ENCODE measurements at regions not wholly inside any gene's neighbourhood (a gene's known extent, or its start where the extent isn't known, plus 50 kb on each side); places are given as distances from the start of the nearest gene placed in this dataset.
"Not testable (repeated sequence)": the region's sequence is repeated elsewhere in the genome, so short reads cannot be mapped to it uniquely, and the experiment has no call there.

- no peak for DNase-seq (ENCODE audit: extremely low spot score, insufficient read length, low read depth)
- FAIRE-seq, result no peak
Observed at GRCh38 chr3:76487446-76487845, 552.5 kb upstream of the ROBO2 start.

DNA sequence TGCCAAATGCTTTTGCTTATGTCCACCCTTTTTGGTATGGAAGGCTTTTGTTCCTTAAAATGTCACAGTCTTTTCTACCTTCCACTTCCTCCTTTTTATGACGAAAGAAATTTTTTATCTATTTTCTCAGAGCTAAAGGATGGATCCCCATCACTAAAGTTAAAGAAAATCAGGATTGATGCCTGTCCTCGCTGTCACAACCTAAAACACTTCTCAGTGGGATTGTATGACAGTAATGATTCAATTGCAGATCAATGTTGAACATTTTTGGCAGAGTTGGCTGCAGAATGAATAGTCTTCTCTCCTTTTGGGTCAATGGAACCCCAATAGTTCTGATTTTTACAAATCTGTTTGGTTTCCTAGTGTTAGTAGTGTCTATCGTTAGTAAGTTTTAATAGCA is 549.8 kb upstream of the ROBO2 start:
- DNase-seq (ENCODE audit: extremely low spot score, insufficient read length, low read depth) (no peak), FAIRE-seq (no peak)

GRCh38 chr3:76495216-76495615 is 544.7 kb upstream of the ROBO2 start:
- DNase-seq (ENCODE audit: extremely low spot score, insufficient read length, low read depth) (no peak), FAIRE-seq (no peak)

- FAIRE-seq (no peak), DNase-seq (ENCODE audit: extremely low spot score, insufficient read length, low read depth) (no peak)
Observed at GRCh38 chr3:76497636-76498035, 542.3 kb upstream of the ROBO2 start.

- DNase-seq (ENCODE audit: extremely low spot score, insufficient read length, low read depth) (no peak), FAIRE-seq (no peak)
Observed at GRCh38 chr3:76500746-76501275, 539.1 kb upstream of the ROBO2 start.

DNA sequence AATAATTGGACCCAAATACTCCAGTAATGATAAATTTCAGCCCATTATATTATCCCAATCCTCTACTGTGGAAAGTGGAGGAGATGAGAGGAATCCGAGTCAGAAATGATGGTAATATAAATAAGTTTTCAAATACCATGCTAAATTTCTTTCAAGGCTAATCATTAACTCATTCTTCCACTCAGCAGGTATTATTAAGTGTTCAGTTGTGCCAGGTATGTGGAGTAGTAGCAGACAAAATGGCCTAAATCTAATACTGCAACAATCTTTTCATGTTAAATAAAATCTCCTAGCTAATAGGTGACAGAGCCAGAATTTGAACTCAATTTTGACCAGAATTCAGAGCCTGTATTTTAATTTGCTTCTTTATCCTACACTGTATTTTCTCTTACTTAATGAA is 538.6 kb upstream of the ROBO2 start:
- FAIRE-seq (no peak), DNase-seq (ENCODE audit: extremely low spot score, insufficient read length, low read depth) (no peak)

DNA sequence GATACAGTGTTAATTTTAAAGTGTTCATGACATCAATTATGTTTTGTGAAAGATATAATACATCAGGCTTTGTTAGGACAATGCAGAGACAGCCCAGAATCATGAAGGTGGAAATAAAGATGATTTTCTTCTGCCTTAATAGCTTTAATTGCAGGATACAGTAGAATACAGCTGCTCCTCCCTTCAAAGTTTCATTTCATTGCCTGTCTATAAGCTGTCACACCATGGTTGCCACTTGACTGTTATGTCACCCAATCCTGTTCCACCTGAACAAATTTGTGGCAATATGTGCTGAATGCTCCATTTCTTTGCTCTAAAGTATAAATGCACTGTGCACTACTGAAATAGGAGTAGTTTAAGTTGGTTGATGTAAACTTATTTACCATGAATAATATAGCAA is 537.8 kb upstream of the ROBO2 start:
- DNase-seq (ENCODE audit: extremely low spot score, insufficient read length, low read depth) (no peak), FAIRE-seq (no peak)

GRCh38 chr3:76505202-76505845 is 534.6 kb upstream of the ROBO2 start:
- FAIRE-seq (no peak), DNase-seq (ENCODE audit: extremely low spot score, insufficient read length, low read depth) (no peak)

DNA sequence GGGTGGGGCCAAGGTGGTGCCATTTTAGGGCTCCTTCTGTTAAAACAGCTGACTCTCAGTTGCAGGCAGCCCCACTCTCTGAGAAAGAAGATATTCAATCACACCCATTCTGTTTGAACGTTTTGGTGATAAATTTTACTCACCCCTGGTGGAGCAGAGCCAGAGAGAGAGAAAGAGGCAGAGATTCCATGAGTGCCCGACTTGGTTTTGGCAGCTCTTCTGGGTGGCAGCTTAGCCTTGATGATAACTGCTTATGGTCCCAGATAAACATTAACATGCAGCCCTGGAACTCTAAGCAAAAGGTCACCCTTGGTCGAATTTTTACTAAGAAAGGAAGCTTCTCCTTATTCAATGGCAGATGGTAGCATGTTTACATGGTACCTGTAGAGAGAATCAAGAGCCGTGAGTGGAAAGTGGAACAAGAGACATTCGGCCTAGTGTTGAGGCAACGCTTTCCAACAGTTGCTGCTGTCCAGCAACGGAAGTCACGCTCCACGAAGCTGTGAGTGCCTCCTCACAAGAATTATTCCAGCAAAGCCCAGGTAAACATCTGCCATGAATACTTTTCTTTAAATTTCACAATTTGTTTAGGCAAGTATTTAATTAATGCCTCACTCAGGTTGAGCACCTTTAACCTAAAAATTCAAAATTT is 530.6 kb upstream of the ROBO2 start:
- FAIRE-seq (no peak), DNase-seq (ENCODE audit: extremely low spot score, insufficient read length, low read depth) (no peak)

DNA sequence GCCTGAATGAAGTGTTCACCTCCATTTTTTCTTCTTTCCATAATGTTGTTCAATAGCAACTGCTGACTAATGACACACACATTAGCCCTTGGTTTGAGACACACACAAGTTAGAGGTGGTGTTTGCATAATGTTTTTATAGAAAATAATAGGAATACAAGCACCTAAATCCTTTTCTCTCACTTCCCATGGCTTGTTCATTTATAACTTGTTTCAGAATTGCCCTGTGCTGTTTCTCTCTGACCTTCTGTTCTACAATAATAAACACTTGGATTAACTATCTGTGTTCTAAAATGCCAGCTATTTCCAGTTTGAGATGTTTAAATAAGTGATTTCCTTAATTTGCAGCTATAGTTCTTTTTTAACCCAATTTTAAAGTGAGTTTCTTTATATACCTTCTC is 525.1 kb upstream of the ROBO2 start:
- FAIRE-seq (no peak), DNase-seq (ENCODE audit: extremely low spot score, insufficient read length, low read depth) (no peak)

- DNase-seq (ENCODE audit: extremely low spot score, insufficient read length, low read depth) (no peak), FAIRE-seq (no peak)
Observed at GRCh38 chr3:76523337-76523736, 516.6 kb upstream of the ROBO2 start.

DNA sequence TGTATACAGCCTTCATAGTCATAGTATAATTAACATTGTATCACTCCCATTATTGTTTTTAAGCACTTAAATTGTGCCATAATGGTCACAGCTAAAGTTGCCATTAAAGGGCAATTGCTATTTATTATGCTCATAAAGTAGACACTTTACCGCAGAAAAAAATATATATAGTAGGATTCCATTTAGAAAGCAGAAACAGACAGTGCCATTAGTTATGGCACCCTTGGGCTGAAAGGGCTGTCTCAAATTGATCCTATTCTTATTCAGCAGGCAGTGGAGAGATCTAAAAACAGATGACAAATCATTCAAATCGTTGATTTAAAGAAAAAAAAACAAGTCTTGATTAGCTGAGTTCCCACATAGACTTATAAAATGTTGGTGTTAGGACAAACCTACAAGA is 514.2 kb upstream of the ROBO2 start:
- DNase-seq (ENCODE audit: extremely low spot score, insufficient read length, low read depth), result no peak
- FAIRE-seq, result no peak

DNA sequence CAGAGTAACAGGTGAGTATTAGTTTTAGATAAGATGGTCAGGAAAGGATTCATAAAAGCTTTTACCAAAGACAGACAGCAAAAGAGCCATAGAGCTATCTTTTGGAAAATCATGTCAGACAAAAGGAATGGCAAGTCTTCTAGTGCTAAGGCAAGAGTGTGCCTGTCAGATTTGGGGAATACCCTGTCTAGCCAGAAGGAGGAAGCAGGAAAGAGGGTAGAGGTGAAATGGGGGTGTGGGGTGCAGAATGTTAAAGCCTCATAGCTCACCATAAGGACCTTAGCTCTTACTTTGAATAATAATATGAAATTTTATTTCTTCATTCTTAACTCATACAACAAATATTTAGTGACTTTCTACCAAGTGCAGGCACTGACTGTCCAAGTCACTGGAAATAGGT is 512.1 kb upstream of the ROBO2 start:
- FAIRE-seq (no peak), DNase-seq (ENCODE audit: extremely low spot score, insufficient read length, low read depth) (no peak)

DNA sequence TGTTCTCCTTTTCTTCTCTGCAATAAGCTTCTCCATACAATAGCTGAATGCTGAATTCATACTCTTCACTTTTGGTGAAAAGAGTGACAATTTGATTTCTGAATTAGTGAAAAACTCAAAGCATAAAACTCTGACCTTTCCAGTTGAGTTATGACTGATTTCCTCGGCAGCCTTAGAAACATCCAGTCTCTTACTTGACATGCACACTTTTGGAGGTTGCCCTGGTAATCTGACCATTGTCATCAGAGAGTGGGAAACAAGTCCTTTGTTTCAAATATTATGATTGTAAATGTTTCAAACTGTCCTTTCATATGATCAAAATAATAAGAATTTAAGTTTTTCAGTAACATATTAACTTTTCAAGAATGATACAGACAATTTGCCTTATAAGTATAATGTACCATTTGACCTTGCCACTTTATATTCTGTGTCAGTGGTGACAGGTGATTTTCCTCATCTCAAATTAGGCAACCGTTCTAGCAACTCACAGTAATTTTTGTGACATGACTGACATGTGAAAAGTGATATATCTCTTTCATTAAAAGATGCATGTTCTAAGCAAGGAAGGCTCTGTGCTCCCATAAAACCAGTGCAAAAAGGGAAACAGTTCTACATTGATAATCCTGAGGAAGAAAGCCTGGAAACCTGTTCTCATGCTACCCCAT is 507.6 kb upstream of the ROBO2 start:
- no peak for FAIRE-seq
- DNase-seq (ENCODE audit: extremely low spot score, insufficient read length, low read depth), result no peak

- FAIRE-seq, result peak; percentile 73
- DNase-seq (ENCODE audit: extremely low spot score, insufficient read length, low read depth), result not testable (repeated sequence)
Observed at GRCh38 chr3:76533710-76534109, 506.2 kb upstream of the ROBO2 start.

- FAIRE-seq, result peak; percentile 70
- not testable (repeated sequence) for DNase-seq (ENCODE audit: extremely low spot score, insufficient read length, low read depth)
Observed at GRCh38 chr3:76537857-76538256, 502.0 kb upstream of the ROBO2 start.

DNA sequence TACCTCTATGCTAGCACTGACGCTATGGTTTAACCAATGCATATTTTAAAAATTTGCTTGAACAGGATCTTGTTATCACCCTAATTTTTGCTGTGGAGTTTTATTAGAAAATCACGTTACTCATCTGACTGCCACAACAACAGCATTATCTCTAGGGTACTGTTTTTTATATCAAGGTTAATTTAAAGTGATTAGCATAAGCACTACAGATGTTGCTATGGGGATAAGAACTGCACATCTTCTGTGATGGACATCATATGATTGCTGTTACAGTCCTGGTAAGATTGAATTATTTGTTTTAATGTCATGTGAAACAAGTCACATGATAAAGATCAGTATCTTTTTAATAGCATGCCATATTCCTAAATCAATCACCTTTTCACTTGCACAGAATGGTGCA is 492.2 kb upstream of the ROBO2 start:
- DNase-seq (ENCODE audit: extremely low spot score, insufficient read length, low read depth), result no peak
- no peak for FAIRE-seq

GRCh38 chr3:76550522-76551201 is 489.2 kb upstream of the ROBO2 start:
- FAIRE-seq (no peak), DNase-seq (ENCODE audit: extremely low spot score, insufficient read length, low read depth) (no peak)

DNA sequence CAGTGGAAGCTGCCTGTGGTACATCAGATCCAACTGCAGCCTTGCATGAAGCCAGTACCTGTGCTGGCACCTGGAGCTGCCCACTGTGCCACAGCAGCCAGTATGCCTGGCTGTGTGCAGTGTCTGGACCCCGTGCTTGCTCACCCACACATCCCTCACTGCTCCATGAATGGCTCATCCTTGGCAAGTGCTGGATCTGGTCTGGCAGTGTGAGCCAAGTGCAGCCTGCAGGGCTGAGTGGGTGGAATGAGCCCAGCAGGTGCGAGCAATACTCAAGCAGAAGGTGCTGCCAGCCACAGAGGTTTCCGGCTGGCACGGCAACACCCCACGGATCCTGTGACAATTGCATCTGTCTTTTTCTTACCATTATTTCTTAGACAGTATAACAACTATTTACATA is 488.2 kb upstream of the ROBO2 start:
- DNase-seq (ENCODE audit: extremely low spot score, insufficient read length, low read depth) (no peak), FAIRE-seq (no peak)

DNA sequence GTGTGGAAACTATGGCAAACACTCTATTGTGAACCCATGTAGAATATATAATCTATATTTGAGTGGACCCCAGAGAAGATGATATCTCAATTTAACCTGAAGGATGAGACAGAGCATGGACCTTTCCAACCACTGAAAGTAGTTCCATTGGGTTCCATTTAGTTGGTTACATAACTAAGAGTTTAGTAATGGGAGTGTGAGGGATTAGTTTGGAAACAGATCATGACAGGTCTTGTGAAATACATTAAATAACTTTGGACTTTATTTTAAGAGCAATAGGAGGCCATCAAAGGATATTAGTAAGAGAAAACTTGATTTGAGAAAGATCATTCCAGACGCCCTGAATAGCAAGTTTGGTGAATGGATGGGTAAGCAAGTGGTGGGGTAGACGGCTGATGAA is 487.2 kb upstream of the ROBO2 start:
- FAIRE-seq, result no peak
- no peak for DNase-seq (ENCODE audit: extremely low spot score, insufficient read length, low read depth)

- FAIRE-seq (no peak), DNase-seq (ENCODE audit: extremely low spot score, insufficient read length, low read depth) (no peak)
Observed at GRCh38 chr3:76554707-76555106, 485.2 kb upstream of the ROBO2 start.
